HG02852 (cell line): ENCODE measurements at regions not wholly inside any gene's neighbourhood (a gene's known extent, or its start where the extent isn't known, plus 50 kb on each side); places are given as distances from the start of the nearest gene placed in this dataset.

Source experiments
- ATAC-seq: cut with Tn5 transposase; IDR thresholded peaks from one replicate; pipeline ENCODE4 v1.9.1; 2021; ENCODE audit warnings: mild to moderate bottlenecking, moderate library complexity; ENCODE audit not compliant: unreplicated experiment

- ATAC-seq: no peak
Observed at GRCh38 chr9:73742412-73742811, 590.7 kb downstream of the ANXA1 start.

- no peak for ATAC-seq
Observed at GRCh38 chr9:73743826-73744225, 592.2 kb downstream of the ANXA1 start.

- no peak for ATAC-seq
Observed at GRCh38 chr9:73745598-73745997, 593.9 kb downstream of the ANXA1 start.

- ATAC-seq: no peak
Observed at GRCh38 chr9:73753171-73753570, 601.5 kb downstream of the ANXA1 start.

GRCh38 chr9:73761905-73762304 lies 610.2 kb downstream of the ANXA1 start:
- ATAC-seq: no peak

GRCh38 chr9:73773896-73774295 lies 622.2 kb downstream of the ANXA1 start:
- no peak for ATAC-seq

GRCh38 chr9:73775757-73776156 lies 624.1 kb downstream of the ANXA1 start:
- no peak for ATAC-seq

- no peak for ATAC-seq
Observed at GRCh38 chr9:73780916-73781315, 629.3 kb downstream of the ANXA1 start.

- ATAC-seq: no peak
Observed at GRCh38 chr9:73782166-73782565, 630.5 kb downstream of the ANXA1 start.

GRCh38 chr9:73799446-73799845 lies 647.8 kb downstream of the ANXA1 start:
- ATAC-seq: no peak

- ATAC-seq: no peak
Observed at GRCh38 chr9:73805111-73805510, 653.4 kb downstream of the ANXA1 start.

- ATAC-seq: no peak
Observed at GRCh38 chr9:73805853-73806458, 654.3 kb downstream of the ANXA1 start.

- ATAC-seq: no peak
Observed at GRCh38 chr9:73806876-73807275, 655.2 kb downstream of the ANXA1 start.

GRCh38 chr9:73807952-73808351 lies 656.3 kb downstream of the ANXA1 start:
- no peak for ATAC-seq

- no peak for ATAC-seq
Observed at GRCh38 chr9:73810585-73811215, 659.0 kb downstream of the ANXA1 start.

GRCh38 chr9:73813546-73813945 lies 661.9 kb downstream of the ANXA1 start:
- no peak for ATAC-seq

- no peak for ATAC-seq
Observed at GRCh38 chr9:73816905-73817304, 665.2 kb downstream of the ANXA1 start.

GRCh38 chr9:73824671-73825070 lies 672.5 kb upstream of the RORB start:
- ATAC-seq: no peak

- ATAC-seq: no peak
Observed at GRCh38 chr9:73838871-73839270, 658.3 kb upstream of the RORB start.

GRCh38 chr9:73839471-73839870 lies 657.7 kb upstream of the RORB start:
- no peak for ATAC-seq

- ATAC-seq: no peak
Observed at GRCh38 chr9:73841018-73841417, 656.1 kb upstream of the RORB start.

GRCh38 chr9:73844135-73844534 lies 653.0 kb upstream of the RORB start:
- no peak for ATAC-seq

GRCh38 chr9:73845539-73845938 lies 651.6 kb upstream of the RORB start:
- ATAC-seq: peak; percentile 79
